GM21717 (cell line): ENCODE measurements at regions not wholly inside any gene's neighbourhood (a gene's known extent, or its start where the extent isn't known, plus 50 kb on each side); places are given as distances from the start of the nearest gene placed in this dataset.

Source experiments
- ATAC-seq: cut with Tn5 transposase; IDR thresholded peaks from one replicate; pipeline ENCODE4 v1.9.1; 2021; ENCODE audit warnings: mild to moderate bottlenecking, moderate library complexity; ENCODE audit not compliant: unreplicated experiment

DNA sequence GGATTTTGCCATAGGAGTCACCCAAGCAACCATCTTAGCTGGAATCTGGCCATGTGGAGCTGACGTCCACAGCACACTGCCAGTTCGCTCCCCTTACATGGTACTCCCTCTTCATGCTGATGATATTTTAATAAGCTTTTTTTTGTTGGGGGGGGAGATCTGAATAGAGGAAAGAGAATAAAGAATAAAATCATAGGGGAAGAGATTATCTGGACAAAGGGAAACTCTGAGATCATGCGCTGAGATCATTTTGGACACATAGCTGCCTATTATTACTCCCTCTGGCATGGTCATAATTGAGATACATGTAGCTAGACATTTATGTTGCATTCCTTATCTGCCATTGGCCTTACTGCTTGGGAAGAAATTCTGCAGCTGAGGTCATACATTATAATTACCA lies 282.7 kb downstream of the HTR7 start:
- ATAC-seq, result no peak

DNA sequence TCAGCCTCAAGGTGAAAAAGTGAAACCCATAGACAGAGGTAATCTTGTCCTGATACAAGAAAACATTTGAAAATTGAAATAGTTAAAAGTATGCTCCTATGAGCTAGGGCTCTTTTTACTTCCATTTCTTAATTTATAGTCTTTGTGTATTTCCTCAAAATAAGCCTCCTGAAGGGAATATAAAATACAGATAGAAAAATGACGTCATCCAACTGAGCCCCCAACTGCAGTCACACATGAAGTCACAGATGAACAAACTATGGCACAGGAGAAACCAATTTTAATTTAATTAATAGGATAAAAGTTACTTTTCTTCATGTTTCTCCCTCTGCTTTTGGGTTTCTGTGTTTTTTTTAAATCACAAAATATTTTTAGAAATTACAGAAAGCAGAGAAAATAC lies 280.3 kb downstream of the HTR7 start:
- no peak for ATAC-seq

DNA sequence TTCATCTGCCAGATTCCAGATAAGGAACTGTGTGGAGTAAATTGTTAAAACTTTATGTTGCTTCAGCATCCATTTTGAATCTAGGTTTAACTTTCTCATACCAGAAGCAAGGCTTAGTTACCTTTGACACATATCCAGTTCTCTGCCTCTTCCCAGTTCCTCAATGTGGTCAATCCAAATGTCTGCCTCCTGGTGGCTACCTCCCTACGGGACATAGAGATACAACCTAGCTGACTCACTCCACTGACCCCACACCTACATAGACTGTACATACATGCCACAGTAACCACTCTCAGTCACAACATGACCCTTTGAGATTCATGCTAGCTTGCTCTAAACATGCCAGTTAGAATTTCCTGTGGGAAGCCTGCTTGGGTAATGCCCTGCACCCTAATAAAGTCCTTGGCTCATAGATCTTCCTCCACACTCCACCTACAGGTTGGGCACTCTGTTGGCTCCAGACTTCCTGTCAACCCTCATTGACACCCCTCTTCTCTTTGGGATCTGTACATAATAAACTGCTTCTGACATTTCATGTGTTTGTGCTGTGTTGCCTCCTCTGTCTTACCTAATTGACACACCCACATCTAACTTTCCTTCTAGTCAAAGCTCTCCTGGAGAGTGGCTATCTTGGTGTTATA lies 278.1 kb downstream of the HTR7 start:
- ATAC-seq, result no peak

DNA sequence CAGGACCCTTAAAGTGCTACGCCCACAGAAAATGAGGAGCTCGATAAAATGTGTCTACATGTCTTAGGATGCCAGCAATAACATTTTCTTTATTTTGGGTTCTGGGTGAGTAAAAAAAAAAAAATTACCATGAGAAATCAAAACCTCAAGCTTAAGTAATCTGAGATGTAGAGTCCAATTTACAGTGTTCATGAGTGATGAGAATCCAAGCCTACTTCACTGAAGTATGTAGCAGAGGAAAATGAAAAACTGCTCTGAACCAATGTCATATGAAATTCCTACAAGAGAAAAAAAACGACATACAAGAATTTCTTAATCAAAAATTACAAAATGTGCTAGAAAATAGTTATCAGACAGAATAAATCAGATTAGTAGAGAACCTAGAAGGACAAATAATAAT lies 274.4 kb downstream of the HTR7 start:
- no peak for ATAC-seq

DNA sequence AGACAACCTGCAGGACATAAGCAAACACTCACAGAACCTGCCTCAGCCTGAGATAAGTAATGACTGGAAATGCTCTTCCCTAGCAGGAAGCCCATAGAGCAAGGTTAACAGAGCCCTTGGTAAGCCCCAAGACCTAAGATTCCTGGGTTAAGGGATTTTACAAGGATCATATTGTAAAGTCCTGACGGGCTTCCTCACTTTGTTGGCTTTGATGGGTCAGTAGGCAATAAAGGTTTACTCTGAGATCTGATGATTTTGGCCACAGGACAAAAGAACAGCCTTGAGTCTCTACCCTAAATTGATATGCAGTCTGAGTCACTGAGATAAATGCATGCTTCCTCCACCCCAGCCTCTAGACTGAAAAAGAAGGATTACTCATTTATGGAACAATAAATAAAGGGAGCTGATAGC lies 270.8 kb downstream of the HTR7 start:
- ATAC-seq, result no peak

DNA sequence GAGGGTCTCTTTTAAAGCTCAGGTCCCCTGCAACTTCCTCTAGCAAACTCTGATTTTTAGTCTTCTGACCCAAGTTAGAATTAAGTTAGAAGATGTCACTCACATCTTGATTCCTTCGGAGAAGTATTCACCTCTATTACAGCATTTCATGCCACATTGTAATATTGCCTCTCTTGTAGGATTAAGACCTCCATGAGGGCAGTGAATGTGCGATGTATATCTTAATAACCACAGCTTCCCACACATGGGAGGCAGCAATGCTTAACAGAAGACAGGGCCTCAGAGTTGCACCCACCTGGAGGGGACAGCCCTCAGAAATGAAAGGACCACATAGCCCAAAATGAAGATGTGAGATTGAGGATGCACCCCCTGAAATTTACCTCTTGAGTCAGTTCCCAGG lies 270.3 kb downstream of the HTR7 start:
- ATAC-seq, result no peak

DNA sequence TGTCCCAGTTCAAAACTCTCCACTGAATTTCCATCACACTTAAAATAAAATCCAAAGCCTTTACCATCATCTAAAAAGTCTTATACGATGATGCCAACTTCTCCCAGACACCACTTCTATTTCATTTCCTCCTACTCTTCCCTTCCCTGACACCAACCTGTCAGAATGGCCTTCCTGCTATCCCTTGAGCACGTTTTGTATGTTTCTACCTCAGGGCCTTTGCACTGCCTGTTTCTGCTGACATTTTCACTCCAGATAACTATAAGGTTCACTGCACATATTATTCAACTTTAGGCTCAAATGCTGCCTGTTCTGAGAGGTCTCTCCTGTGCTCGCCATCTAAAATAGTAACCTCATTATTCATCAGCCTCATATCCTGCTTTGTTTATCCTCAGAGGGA lies 269.6 kb downstream of the HTR7 start:
- ATAC-seq, result no peak

DNA sequence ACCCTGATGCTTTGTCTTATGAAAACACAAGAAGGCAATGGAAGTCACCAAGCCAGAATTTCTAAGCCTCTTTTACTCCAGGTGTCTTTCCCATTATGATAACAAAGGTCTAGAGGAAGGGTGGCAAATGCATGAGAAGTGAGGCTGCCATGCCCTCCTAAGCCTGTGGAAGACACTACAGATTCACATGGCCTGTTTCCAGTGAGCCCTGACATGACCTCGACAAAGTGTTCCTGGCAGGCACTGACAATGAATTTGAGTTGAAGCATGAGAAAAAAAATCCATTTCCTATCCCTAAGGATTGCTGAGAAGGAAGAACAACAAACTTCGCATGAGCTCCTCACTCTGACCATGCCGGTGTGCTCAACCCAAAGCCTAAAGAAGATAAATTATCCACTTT lies 268.0 kb downstream of the HTR7 start:
- ATAC-seq, result no peak

DNA sequence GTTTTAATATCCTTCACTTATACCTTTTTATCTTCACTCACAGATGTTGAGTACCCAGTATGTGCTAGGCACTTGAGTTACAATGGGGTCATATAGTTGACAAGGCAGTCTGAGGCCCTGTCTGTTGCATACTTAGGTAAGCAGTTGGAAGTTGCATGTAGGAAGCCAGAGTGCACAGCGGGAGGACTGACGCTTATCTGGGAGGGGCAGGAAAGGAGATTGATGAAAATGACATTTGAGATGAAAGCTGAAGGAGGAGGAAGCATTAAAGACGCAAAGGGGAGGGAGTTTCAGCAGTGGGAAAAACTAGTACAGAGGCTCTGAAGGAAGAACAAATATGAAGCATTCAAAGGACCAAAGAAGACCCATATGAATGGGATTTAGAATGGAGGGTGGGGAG lies 266.2 kb downstream of the HTR7 start:
- no peak for ATAC-seq

DNA sequence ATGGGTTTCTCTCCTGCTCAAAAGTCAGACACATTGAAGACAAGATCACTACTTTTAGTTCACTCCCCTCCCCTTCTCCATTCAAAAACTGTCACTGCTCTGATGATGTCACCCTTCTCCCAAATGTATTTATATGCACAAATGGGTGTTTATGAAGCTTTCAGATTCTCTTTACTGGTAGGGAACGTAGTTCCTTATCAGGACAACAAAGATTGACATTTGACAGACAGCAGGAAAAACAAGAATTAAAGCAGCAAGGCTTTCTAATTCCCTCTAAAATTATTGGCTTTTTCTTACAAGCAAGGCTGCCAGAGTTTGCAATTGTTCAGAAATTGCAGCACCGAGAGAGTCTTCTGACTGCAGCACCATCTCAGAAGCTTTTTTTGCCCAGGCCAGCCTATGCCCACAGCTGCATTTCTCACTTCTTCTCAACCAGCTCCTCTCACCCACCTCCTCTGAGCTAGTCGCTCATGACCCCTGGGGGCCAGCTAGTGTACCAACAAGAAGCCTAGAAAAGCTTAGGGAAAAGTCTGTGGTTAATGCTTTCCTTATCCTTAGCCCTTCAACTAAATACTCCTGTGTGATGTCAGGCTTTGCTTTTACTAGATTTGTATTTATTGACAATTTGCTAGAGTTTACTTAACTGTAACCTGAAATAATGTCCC lies 265.1 kb downstream of the HTR7 start:
- no peak for ATAC-seq

DNA sequence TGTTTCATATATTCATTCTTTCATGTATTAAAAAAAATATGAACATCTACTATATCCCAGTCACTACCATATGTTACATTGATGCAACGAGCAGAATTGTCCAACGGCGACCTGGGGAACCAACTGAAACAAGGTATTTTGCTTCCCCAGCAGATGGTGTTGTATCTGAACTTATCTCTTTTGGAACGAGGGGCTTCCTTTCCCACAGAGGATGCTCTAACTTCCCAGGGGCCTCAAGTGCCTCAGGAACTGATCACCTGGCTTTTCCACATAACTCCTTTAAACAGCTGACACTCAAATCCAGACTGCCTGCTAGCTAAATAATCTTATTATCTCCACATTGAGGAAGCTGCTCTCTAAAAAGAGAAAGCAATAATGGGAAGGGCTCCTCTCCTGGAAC lies 259.3 kb downstream of the HTR7 start:
- ATAC-seq, result no peak

DNA sequence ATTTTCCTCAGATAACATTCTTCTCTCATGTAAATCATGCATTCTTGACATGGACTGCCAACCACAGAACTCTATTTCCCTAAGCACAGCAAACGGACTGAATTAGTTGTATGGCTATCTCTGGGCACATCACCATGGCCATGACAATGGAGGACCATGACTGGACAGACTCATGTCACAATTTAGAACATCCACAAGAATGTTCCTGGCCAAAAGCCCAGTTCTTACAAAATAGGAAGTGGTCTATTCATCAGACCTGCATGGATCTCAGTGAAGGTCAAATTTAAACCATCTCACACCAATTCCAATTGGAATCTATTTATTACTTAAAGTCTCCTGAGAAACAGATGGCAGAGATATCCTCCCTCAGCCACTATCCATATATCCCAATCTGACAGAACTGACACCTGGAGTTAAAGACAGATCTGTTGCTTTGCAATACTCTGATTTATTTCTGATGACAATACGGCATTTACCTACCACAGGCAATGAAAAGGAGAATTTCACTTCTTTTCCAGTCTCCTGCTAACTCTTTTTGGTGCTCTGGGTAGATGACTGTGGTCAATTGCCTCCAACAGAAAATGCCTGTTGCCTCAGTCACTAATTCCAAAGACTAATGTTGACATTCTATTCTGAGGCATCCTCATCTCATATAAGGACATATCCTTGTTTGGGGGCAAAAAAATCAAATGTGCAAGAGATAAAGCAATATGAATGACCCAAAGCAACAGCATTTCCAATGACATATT lies 254.8 kb downstream of the HTR7 start:
- no peak for ATAC-seq

DNA sequence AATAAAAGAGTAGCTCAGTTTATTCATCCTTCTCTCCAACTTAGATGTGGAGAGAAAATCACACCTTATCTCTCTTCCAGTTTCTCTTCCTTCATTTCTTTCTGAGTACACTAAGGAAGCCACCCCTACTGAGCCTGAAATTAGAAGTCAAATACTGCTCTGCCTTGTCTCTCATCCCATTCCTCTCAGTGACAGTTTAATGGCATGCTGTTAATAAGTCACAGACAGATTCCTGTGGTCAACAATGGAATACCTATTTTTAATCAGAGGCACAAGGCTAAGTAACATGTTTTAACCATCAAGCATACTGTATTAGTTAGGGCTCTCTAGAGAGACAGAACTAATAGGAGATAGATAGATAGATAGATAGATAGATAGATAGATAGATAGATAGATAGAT lies 253.2 kb downstream of the HTR7 start:
- ATAC-seq, result no peak

DNA sequence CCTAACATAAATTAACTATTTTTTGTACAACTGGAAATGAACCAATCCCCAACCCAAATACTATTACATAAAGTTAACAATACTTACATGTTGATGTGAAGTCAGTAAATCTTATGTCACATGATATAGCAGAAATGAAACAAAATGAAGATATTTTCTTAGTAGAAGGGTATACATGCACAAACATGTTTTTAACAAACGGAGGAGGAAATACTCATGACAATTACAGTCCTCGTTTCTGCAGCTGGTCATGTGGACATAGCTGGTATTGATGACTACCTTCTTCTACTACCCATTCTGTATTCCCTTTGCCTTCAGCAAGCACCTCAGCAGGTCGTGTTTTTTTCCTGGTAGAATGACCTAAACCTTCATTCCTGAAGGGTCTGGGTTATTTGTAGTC lies 252.3 kb downstream of the HTR7 start:
- no peak for ATAC-seq

DNA sequence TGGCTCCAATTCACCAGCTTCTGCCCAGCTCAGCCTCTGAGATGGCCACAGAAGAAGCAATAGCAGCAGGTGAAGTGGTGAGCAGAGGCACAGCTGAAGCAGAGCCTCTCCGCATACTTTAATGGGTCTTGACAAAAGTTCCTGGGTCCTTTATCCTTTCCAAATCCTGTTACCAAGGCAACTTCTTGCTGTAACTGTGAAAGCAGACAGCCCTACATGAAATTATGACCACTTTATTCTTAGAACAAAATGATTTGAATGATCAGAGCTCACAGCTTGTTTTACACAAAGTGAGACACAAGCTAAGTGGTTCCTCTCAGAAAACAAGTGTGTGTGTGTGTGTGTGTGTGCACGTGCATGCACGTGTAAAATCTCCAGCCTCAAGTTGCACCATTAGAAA lies 245.6 kb downstream of the HTR7 start:
- no peak for ATAC-seq

DNA sequence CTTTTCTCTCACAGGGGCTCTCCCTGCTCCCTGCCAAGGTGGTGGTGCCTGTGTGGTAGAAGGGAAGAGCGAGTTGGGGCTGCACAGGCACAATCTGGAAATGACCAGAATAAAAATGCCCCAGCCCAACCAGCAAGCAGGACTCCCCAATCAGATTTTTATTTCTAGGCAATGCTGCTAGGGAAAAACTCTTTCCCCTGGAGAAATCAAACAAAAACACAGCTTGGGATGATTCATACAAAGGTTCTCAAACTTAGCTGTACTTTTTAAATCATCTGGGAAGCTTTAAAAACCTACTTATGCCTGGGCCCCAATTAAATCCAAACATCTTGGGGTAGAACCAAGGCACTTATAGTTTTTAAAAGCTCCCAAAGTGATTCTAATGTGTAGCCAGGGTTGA lies 243.2 kb downstream of the HTR7 start:
- ATAC-seq, result no peak

DNA sequence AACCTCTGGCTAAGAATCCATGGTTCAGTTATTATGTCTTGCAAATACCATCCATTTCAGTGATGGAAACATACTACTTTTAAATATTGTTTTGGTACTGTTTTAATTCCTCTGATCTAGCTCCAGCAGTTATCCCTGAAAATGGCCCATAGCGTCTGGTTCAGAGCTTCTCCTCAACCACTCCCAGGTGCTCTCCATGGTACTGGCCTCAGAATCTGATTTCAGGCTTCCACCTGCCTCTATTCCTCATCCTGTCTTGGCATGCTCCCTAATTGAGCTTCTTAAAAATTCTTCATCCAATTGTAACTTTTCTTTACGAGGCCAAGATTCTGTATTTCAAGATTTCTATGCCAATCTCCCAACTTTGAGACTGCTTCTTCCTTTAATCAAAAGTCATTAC lies 236.3 kb downstream of the HTR7 start:
- no peak for ATAC-seq

DNA sequence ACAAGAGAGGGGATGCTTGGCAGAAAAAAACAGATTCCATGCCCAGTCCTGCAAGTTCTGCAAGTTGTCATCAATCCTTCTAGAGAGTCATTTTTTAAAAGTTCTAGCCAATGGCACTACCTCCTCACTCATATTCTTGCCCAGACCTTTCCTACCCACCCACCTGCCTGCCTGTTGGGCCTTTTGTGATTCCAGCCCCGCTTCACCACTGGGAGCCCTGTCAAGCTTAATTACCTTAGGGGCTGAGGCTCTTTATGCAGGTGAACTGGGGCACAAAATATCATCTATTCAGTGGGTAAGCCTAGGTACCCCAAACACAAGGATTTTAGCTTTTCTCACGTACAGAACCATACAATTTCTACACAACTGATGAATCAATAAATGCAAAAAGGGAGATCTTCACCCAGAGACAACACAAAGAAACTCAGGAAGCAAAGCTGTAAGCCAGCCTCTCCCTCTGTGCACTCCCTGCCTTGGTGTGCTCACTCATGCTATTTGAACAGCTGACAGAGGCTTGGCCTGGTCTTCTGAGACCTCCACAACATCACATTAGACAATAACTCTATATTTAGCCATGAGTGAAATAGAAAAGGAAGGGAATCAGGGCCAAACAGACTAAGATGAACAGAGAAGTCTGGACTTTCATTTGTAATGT lies 222.6 kb downstream of the HTR7 start:
- ATAC-seq, result no peak

DNA sequence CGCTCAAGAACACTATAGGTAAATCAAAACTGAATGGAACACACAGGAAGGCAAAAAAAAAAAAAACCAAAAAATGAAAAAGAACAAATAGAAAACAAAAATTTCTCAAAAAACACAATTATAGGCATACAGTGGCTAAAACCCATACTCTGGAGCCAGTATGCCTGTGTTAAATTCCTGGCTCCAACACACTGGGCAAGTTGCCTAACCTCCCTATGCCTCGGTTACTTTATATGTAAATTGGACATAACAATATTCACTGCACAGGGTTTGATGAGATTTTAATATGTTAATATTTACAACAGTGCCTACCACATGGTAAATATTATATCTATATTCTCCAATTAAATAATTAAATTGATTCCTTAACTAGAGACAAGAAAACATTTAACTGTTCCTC lies 217.1 kb downstream of the HTR7 start:
- no peak for ATAC-seq

DNA sequence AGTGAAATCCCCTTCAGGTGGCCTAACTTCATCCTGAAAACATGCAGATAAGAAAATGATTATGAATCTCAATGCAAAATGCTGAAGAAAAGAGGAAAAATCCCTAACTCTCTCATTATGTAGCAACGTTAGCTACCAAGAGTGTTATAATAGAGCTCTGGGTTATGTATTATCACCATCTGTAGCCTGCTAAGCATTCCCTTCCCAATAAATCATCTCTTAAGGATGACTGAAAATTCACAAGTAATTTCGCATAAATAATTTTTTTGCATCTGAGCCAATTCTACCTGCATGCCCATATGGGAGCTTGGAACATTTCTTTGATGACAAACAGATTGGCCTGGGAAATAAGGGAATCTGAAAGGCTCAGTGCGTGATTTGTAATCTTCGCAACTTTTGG lies 216.1 kb downstream of the HTR7 start:
- no peak for ATAC-seq

DNA sequence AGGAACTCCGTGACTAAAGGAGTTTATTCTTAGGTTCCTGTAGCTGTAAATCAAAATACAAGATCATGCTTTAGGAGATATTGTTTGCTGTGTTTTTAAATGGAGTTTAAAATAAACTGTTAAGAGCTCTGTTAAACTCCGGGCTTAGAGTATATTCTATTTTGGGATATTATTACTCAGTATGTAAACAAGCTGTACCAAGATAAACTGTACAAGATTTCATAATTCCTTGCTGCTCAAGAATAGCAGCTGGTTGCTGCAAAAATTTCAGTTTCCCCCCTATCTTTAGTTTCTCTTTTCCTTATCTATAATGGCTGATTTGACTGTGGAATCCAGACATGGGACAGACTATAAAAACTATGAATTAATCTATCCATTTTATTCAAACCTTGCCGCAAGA lies 215.7 kb downstream of the HTR7 start:
- no peak for ATAC-seq

DNA sequence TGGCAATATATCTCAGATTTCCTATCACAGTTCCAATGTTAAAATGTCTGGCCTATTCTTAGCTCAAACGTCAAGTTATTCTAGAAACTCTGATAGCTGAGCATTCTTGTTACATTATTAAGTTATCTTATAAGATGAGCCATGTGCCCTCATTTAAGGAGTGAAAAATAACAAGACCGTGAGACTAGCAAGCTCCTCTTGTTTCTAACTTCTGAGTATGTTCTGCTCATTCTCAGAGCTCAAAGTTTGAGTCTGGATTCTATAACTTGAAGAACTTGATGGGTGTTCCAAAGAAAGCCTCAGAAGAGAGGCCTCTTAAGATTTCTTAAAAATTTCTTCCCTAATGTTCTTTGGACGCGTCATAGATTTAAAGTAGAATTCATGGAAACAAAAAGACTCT lies 215.2 kb downstream of the HTR7 start:
- ATAC-seq, result no peak
